ENCODE measurements at regions not wholly inside any gene's neighbourhood (a gene's known extent, or its start where the extent isn't known, plus 50 kb on each side); places are given as distances from the start of the nearest gene placed in this dataset.

DNA sequence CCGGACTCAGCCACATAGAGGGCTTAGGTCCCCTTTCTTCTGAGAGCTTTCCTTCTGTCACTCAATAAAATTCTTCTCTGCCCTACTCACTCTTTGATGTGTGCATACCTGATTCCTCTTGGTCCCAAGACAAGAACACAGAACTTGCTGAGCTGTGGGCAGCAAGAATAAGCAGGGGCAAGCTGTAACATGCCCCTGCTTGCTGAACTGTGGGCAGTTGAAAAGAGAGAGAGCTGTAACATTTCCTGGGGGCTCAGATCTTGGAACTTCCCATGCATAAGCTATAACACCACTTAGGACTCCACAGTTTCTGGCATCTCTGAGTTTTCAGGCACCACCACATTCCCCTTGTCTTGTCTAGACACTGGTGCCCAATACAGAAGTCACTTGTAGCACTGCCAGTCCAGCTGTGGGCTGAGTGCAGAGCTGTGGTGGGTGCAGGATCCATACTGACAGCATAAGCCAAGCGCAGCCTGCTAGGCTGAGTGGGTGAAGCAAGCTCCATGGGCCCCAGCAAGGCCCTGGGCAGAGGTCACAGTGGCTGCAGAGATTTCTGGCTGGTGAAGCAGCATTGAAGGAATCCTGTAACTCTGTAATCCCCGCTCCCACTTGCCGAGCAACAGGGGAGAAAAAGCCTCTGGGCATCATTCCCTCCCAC is 241.2 kb downstream of the PCDH10 start:
- TF ChIP-seq, protein P1, sequence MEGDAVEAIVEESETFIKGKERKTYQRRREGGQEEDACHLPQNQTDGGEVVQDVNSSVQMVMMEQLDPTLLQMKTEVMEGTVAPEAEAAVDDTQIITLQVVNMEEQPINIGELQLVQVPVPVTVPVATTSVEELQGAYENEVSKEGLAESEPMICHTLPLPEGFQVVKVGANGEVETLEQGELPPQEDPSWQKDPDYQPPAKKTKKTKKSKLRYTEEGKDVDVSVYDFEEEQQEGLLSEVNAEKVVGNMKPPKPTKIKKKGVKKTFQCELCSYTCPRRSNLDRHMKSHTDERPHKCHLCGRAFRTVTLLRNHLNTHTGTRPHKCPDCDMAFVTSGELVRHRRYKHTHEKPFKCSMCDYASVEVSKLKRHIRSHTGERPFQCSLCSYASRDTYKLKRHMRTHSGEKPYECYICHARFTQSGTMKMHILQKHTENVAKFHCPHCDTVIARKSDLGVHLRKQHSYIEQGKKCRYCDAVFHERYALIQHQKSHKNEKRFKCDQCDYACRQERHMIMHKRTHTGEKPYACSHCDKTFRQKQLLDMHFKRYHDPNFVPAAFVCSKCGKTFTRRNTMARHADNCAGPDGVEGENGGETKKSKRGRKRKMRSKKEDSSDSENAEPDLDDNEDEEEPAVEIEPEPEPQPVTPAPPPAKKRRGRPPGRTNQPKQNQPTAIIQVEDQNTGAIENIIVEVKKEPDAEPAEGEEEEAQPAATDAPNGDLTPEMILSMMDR (IDR thresholded peaks at IDR 0.05; ENCODE audit: low read depth, low read length), result no peak
- H3K4me3 ChIP-seq (replicated peaks in 1 of 2; ENCODE audit: low read depth in 2 of 2, low read length in 2 of 2), result no peak overlapping the region
- DNase-seq (ENCODE audit: low read depth in 2 of 2), result no peak

DNA sequence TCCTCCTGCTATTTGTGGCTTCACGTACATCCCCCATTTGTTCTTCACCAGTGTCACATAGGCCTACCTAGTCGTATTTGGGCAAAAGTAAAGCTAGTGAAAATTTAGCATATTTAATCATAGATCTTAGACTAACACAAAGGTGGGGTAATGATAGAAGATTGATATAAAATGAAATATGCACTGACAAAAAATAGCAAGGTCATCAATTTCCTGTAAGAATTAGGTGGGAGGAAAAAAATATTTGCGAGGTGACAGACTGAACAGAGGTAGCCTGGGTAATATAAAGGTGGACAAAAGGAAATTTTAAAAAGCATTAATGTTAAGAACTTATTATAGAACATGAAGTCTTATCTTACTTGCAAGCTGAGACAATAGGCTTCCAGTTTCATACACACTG is 239.9 kb downstream of the PCDH10 start:
- TF ChIP-seq, protein P1 (IDR thresholded peaks at IDR 0.05; ENCODE audit: low read depth, low read length), result no peak
- no peak overlapping the region for H3K4me3 ChIP-seq (replicated peaks in 1 of 2; ENCODE audit: low read depth in 2 of 2, low read length in 2 of 2)
- no peak for DNase-seq (ENCODE audit: low read depth in 2 of 2)

DNA sequence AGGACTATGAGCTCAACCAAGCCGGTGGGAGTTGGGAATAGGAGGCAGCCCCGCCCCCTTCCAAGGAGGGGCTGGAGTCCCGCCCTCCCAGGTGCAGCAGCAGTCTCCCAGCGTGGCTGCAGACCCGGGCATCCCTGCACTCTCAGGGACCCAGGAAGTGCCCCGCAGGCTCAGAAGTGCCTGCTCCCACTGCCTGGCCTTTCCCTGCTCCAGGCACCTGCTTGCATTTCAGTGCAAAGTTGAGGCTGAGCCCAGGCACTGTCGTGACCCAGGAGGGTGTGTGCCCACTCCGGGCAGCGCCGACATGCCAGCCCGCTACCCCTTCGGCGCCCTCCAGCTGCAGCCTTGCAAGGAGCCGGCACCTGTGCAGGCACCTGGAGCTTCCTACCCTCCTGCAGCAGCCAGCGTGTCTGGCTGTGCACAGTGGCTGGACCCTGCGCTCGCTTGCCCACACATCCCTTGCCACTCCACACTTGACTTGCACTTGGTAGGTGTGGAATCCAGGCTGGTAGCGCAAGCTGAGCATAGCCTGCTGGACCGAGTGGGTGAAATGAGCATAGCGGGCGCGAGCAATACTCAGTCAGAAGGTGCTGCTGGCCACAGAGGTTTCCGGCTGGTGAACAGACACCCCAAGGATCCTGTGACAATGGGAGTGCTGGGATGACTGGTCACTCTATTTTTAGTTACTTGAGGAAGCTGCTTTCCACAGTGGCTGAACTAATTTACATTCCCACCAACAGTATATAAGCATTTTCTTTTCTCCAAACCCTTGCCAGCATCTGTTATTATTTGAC is 236.3 kb downstream of the PCDH10 start:
- DNase-seq (ENCODE audit: low read depth in 2 of 2), result no peak
- TF ChIP-seq, protein P1 (IDR thresholded peaks at IDR 0.05; ENCODE audit: low read depth, low read length), result no peak
- H3K4me3 ChIP-seq (replicated peaks in 1 of 2; ENCODE audit: low read depth in 2 of 2, low read length in 2 of 2), result no peak overlapping the region

DNA sequence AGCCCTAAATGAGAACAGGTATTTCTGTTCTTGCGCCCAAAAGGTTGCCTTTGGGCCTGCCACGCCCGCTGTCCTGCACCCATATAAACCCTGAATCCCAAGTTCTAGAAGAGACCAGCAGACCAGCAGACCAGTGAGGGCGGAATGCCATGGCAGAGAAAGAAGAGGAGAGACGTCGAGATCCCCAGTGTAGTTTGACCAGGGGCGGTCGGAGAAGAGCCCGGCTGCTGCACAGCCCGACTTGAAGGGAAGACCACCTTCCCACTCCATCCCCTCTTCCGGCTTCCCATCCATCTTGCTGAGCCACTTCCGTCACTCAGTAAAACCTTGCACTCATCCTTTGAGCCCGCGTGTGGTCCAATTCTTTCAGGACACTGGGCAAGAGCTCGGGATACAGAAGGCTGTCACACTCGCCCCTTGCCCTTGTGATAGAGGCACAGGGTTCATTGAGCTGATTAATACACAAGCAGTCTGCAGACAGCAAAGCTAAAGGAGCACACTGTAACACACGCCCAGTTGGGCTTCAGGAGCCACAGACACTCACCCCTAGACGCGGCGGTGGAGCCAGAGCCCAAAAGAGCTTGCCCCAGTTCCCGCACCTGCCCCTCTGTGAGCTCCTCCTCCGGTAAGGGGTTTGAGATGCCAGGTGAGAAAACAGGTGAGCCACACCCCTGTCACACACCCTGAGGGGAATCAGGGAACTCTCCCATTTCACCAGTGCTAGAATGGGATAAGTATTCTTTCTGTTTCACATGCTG is 230.8 kb downstream of the PCDH10 start:
- TF ChIP-seq, protein P1 (IDR thresholded peaks at IDR 0.05; ENCODE audit: low read depth, low read length), result no peak
- H3K4me3 ChIP-seq (replicated peaks in 1 of 2; ENCODE audit: low read depth in 2 of 2, low read length in 2 of 2), result no peak overlapping the region
- no peak for DNase-seq (ENCODE audit: low read depth in 2 of 2)

DNA sequence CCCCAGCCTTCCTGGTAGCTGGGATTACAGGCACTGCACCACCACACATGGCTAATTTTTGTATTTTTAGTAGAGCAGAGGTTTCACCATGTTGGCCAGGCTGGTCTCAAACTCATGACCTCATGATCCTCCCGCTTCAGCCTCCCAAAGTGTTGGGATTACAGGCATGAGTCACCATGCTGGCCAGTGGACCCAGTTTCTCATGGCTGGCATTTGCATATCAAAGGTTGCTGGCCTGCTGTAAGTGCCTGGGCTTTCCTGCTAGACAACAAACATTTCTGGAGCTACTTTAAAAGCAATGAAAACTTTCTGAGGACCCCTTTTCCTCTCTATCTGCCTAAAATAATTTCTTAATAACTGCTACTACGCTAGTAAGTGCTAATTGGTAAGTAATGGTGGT is 228.2 kb downstream of the PCDH10 start:
- TF ChIP-seq, protein P1 (IDR thresholded peaks at IDR 0.05; ENCODE audit: low read depth, low read length), result no peak
- no peak for DNase-seq (ENCODE audit: low read depth in 2 of 2)
- no peak overlapping the region for H3K4me3 ChIP-seq (replicated peaks in 1 of 2; ENCODE audit: low read depth in 2 of 2, low read length in 2 of 2)

DNA sequence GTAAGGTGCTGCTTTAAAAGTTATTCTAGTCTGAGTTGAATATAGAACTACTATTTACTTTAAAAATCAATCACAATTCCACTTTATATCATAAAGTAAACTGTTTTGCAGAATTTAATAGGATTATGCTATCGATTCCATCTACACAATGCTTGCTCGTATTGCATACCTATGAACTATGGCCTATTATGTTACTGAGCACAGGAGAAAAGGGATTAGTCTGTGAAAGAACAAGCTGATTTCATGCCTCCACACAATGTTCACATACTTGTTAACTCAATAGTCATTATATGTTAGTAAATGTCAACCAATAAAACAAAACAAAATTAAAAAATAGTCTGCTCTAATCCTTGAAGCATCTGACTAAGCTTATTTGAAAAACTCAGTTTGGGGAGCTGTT is 223.6 kb downstream of the PCDH10 start:
- TF ChIP-seq, protein P1 (IDR thresholded peaks at IDR 0.05; ENCODE audit: low read depth, low read length), result no peak
- no peak for DNase-seq (ENCODE audit: low read depth in 2 of 2)
- H3K4me3 ChIP-seq (replicated peaks in 1 of 2; ENCODE audit: low read depth in 2 of 2, low read length in 2 of 2), result no peak overlapping the region
